ENCODE measurements at regions not wholly inside any gene's neighbourhood (a gene's known extent, or its start where the extent isn't known, plus 50 kb on each side); places are given as distances from the start of the nearest gene placed in this dataset.

DNA sequence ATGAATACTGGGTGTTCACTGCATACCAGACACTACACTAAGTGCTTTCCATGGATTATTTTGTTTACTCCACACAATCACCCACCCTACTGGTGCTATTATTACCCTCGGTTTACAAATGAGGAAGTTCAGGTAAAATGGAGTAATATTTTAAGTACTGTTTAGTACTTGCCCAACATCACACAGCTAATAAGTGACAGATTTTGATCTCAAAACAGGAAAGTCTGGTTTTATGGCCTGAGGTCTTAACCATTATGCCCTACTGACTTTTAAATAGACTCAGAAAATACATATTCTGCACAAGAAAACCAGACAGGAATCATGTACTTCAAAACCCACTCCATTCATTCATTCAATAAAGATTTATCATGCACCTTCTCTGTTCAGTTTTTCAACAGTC is 431.0 kb upstream of the TLE4 start:
- no peak for DNase-seq (ENCODE audit: low read depth in 2 of 2)

DNA sequence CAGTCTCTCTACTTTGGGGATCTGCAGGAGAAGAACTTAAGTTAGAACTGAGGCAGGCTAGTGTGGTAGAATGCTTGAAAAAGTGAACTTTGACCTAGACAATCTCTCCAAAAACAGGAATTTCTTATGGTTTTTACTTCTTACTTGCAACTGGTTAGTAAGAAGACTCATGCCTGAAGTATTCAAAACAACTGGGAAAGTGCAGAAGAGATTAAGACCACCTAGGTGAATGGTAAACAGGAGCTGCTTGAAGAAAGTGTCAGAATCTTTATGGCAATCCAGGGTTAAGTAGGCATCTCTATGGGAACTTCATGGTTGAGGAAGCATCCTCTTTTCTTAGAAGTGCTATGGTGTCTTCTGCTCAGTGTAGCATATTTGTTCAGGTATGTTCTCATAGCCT is 428.6 kb upstream of the TLE4 start:
- no peak for DNase-seq (ENCODE audit: low read depth in 2 of 2)

DNA sequence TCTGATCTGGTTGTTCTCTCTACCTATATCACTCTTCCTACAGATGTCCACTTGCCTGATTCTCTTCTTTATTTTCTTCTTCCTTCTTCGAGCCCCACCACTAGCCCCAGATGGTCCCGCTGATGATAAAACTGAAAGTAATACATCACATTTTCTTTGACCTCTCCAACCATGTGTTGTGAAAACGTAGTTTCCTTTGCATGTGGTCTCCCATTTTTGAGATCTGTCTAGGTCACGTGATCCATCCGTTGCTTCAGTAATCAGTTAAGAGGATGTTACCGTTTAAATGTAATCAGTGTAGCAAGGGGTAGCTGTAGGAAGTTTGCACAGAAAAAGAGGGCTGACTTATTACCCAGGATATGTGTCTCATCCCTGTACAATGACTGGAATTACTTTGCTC is 426.3 kb upstream of the TLE4 start:
- no peak for DNase-seq (ENCODE audit: low read depth in 2 of 2)

DNA sequence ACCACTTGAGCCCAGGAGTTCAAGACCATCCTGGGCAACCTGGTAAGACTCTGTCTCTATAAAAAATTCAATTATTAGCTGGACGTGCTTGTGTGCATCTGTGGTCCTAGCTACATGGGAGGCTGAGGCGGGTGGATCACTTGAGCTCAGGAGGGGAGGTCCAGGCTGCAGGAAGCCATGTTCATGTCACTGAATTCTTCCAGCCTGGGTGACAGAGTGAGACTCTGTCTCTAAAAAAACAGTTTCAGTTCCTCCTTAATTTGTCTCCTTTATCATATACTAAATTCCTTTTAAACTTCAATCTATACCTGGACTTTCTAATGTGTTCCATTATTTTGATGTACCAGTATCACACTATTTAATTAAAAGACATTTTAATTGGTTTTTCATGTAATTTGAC is 422.2 kb upstream of the TLE4 start:
- no peak for DNase-seq (ENCODE audit: low read depth in 2 of 2)

DNA sequence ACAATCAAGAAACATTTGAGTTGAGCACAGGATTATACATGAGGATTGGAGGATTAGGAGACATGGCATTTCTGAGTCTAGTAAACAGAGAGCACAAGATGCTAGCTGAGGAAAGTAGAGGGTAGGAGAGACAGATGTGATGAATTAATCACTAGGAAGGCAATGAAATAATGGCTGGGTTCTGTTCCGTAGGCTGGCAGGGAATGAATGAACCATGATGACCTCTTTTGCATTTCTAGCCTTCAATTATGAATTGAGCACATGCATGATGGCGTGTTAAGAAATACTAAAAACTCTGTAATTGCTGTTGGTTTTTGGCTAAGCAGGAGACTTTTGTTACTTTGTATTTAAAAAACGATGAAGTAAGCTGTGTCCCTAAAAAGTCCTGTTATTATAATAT is 420.0 kb upstream of the TLE4 start:
- no peak for DNase-seq (ENCODE audit: low read depth in 2 of 2)

DNA sequence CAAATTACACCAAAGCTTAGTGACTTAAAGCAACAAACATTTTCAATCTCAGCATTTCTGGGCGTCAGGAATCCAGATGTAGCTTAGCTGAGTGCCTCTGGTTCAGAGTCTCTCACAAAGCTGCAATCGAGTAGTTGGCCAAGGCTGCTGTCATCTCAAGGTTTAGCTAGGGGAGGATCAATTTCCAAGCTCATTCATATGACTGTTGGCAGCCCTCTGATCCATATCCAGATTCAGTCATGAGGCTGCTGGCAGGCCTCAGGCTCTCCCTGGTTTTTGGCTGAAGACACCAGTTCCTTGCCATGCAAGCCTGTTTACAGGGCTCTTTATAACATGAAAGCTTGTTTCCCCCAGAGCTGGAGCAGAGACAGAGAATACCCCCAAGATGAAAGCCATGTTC is 419.5 kb upstream of the TLE4 start:
- no peak for DNase-seq (ENCODE audit: low read depth in 2 of 2)

DNA sequence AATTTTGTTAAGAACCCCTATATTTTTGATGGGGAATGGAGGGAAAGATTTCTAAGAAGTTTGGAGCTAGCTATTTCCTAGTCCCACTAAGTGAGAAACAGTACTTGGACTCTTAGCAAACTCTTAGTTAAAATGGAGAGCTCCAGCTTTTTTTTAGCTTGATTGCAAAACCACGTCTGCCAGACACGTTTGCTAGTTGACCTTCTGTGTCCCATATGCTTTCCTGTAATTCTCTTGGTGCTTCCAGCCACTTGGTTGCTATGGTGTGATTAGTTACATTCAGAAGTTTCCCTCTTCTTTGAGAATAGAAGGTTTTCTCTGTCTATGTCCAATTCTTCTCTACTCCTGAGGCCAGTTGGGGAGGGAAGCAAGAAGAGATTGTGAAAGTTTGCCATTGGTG is 417.0 kb upstream of the TLE4 start:
- DNase-seq (ENCODE audit: low read depth in 2 of 2), result no peak

DNA sequence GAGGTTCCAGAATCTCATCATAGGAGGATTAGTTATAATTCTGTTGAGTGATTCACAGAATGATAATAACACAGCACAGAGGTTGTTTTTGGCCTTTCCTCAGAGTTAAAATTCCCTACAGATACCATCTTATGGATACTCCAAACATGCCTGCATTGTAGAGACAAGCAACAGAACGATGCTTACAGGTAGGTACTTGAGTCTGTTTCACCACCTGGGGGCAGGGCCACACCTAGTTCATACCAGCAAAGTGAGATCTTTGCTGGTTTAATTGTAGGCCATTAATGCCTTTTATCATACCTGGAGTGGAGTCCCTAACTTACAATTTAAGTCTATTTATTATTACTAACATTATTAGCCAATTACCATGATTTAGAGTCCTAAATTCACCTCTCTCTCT is 416.5 kb upstream of the TLE4 start:
- no peak for DNase-seq (ENCODE audit: low read depth in 2 of 2)

DNA sequence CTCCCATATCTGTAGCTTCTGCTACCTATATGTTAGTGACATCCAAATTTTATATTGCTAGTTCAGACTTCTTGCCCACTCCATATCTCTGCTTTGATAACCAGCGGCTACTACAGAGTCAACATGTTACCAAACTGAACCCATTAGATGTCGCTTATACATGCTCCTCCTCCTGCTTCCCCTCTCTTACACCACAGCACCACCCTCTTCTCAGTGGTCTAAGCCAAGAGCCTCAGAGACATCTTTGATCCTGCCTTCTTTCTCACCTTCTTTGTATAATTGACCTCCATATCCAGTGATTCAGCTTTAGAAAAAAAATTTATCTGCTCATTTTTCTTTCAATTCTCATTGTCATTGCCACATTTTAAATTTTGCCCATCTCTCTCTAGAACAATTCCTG is 408.2 kb upstream of the TLE4 start:
- DNase-seq (ENCODE audit: low read depth in 2 of 2), result no peak

DNA sequence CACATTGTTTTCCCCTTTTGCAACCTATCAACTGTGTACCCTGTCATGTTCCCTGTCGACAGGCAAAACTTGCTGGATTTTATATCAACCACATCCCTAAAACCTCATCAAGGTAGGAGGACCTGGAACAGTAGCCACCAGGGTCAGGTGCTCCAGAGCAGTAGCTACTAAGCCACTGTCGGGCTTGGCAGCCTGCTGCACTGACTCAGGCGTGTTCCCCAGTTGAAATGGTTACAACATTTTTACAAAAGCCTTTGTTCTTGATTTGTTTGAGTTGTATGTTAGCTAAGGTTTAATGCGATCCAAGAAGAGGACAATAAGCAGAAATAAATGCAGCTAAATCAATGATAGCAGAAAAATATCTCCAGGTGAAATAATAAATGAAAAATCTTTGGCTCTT is 407.4 kb upstream of the TLE4 start:
- no peak for DNase-seq (ENCODE audit: low read depth in 2 of 2)

DNA sequence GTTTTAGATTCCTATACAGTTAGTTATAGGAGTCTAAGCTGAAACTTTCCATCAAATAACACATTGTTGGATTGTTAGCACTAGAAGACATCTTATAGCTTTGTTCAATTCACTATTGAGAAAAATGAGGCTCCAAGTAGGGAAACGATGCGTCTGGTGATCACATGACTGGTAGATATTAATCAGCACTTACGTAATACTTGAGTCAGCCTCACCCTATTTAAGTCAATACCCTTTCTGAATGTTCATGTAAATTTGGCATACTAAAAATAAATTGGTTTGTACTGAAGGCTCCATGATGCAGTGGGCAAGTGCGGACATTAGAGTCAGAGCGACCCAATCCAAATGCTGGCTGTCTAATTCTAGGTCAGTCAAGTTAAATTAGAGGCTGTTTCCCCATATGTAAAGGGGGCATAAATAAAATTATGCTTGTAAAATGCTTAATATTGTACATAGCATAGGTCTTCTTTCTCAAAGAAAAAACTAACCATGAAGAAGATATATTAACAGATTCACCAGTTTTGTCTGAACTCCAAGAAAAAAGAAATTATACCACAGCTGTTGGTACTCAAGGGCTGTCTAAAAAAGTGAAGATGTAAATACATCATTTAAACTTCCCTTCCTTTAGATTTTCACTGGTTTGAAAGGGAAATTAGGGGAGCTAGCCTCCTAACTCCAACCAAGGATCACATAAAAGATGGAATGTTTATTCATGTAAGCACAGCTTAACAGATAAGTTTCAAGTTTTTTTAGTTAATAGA is 406.6 kb upstream of the TLE4 start:
- no peak for DNase-seq (ENCODE audit: low read depth in 2 of 2)

DNA sequence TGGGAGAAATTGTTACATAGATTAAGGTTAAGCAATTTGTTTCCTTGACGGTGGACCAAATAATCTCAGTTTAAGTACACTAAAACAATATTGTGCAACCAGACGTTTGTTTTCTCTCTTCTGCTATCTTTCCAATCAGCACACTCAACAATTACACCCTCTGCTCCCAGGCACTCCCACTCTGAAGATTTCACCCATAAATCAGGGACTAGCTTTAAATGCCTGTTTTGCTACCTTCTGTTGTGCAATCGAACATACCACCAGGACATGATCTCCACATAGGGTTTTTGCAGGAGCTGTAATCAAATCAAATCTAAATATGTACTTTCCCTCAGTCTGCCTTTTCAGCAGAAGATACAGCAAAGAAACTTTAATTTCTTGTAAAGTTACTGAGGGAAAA is 405.8 kb upstream of the TLE4 start:
- no peak for DNase-seq (ENCODE audit: low read depth in 2 of 2)

DNA sequence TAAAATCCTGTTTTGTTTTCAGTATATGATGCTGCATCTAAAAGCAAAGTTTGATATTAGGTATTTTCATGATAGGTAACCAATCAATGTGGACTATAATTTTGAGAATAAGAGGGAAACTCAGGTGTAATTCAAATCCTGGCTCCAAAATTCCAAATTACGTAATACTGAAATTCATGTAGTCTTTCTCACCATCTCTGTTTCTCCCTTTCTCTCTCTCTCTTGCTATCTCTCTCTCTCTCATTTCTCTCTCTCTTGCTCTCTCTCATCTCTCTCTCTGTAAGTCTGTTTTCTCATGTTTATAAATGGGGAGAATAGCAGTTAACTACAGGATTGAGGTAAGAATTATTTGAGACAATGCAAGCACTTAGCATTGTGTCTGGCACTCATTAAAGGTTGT is 401.1 kb upstream of the TLE4 start:
- no peak for DNase-seq (ENCODE audit: low read depth in 2 of 2)

DNA sequence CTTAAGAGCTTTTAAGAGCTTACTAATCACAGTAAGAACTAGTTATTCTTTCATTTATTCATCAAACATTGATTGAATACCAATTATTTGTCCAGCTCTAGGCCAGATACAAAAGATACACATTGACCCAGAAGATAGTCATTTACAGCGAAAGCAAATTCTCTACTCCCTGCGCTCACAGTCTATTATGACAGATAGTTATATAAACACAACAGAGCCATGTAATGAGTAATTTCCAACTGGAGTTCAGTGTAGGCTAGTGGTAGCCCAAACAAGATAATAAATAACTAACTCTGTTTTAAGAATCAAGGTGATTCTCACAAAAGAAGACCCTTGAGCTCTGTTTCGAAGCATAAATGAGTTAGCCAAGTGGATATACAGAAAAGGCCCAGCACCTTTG is 397.8 kb upstream of the TLE4 start:
- DNase-seq (ENCODE audit: low read depth in 2 of 2), result no peak

DNA sequence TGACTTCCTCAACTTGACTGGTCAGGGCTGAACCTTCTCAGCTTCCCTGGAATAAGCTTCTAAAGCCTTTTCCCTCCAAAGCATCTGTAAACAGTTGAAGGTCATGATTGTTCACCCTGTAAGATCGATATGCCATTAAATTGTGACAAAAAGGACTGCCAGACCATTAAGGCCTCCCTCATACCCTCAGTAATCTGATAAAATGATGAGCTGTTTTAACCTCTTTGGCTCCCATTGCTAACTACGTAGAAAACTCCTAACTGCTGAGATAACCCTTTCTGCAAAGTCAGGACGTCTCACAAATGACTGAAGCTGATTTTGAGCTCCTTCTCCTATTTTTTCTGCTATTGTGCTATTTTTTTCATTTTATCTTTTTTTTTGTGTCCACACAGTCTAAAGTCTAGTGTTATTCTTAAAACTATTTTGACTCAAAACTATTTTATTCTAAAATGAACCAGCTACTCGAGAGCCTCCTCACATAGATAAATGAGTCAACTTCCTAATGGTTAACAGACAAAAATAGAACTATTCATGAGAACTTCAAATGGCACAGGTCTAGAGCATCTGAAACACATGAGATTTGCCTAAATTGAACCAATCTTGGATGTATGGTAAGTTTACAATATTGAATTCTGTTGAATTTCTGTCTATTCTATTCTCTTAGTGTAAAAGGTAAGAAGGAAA is 395.6 kb upstream of the TLE4 start:
- DNase-seq (ENCODE audit: low read depth in 2 of 2), result no peak

DNA sequence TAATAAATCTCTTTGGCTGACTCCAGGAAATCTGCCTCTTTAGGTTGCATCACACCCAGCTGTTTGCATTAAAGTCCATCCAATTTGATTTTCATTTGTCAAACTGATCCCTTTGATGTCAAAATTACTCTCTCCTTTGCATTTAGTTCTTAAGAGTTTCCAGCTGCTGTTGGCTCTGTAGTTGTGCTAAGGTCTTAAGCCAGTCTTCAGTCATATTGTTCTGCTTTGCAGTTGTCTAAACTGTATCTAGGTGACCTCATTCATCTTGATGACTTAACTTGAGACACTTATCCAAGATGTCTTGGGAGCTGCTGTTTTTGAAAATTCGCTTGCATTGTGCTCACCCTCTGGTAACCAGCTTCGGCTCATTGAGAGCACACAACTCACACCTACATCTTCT is 386.9 kb upstream of the TLE4 start:
- DNase-seq (ENCODE audit: low read depth in 2 of 2), result no peak

DNA sequence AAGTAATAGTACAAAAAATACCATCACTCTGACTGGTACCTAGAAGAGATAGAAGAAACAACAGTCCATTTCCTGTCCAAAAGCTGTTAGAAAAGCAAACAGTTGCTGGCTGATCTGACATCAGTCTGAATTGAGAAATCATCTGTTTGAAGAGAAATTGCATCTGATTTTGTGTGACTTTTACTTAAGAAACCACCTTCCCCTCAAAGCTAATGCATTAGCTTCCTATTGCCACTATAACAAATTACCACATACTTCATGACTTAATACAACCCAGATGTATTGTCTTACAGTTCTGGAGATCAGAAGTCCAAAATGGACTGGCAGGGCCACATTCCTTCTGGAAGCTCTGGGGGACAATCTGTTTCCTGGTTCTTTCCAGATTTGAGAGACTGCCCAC is 385.9 kb upstream of the TLE4 start:
- DNase-seq (ENCODE audit: low read depth in 2 of 2), result no peak

DNA sequence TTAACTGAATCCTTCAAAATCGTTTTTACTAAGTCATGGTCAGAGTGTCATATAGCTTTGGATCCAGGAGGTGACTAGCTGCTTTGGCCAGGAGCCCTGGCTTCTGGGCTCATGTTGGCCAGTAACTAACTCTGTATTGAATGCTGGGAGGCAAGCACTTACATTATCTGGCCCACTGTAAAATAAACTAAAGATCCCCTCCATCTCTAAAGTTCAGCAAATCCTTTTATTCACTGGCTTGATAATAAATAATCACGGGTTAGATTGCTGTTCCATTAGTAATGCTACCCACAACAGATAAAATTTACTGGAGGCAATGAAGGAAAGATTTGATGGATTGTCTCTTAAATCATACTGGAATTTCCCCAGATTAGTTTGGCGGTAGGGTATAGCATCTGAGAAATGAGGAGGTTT is 382.2 kb upstream of the TLE4 start:
- no peak for DNase-seq (ENCODE audit: low read depth in 2 of 2)

DNA sequence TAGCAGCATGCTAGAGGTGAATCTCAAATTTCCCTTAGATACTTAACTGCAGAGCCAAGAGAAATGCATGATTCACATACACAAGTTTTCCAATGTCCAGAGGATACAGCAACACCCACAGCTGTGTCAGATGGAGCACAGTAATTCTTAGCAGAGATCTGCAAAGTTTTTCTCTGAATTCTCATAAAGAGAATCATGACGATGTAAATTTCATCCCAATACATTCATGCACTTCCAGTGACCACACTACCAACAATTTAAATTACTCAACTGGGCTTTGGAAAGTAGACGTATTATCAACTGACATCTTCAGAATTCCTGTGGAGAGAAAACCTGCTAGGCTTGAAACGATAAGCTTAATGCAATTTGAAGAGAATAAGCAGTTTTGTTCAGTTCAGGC is 378.8 kb upstream of the TLE4 start:
- no peak for DNase-seq (ENCODE audit: low read depth in 2 of 2)

DNA sequence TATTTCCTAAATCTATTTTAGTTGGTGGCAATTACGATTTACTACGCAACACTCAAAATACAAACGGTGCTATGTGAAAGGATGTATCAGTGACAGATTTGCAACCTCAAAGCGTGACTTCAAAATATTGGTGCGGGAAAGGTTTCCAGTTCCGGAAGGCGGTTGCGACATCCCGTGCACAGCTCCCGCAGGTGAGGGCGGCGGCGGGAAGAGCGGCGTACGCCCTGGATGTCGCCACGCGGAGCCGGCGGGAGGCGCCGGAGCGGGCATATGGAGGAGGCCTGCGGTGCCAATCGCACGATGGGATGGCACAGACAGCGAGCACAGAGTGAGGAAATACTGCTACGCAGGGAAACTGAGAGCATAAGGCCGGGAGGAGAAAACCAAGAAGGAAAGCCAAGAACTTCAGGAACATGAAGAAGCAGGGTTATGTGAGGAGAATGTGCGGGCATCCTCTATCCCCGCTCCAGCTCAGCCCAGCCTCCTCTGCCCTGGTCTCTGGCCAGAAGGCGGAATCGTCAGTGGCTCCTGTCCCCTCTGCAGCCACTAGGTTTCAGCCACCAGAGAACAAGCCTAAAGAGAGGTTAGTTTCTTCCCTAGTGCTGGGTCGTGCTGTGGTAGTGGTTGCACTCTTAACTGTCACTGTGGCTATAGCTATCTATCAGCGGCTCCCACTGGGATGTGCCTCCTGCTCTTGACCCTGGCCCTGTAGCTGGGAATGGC is 378.1 kb upstream of the TLE4 start:
- DNase-seq (ENCODE audit: low read depth in 2 of 2), result no peak

DNA sequence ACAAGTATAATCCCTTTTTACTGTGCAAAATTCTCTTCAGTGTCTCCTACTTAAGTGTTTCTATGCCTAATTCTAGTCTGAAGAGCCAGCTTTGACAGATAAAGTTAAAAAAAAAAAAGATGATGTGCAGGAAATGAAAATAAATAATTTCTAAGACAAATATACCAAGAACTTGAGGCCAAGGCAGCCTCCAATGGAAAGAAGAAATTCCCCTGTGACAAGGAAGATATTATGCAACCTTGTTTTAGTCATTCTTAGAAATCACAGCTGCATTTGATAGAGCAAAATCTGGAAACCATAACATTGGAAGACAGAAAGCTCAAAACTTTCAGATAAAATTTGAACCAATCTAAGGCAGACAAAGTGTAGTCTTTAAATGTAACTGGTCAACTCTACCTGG is 375.9 kb upstream of the TLE4 start:
- DNase-seq (ENCODE audit: low read depth in 2 of 2), result no peak

DNA sequence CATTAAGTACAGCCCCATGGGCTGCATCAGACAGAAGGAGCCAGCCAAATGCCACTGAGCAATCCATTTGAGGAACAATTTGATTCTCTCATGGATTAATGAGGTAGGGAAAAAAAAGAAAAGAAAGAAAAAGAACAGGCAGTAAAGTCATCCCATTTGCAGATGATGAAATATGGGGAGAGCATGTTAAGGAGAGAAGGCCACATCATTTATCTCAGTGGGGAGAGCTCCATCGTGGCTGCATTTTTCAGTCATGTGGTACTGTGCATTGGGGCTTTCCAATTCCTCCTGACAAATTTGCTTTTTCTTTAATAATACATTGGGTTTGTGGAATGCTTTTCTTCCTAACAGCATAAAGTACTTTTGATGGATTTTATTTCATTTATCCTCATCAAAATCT is 375.2 kb upstream of the TLE4 start:
- no peak for DNase-seq (ENCODE audit: low read depth in 2 of 2)

DNA sequence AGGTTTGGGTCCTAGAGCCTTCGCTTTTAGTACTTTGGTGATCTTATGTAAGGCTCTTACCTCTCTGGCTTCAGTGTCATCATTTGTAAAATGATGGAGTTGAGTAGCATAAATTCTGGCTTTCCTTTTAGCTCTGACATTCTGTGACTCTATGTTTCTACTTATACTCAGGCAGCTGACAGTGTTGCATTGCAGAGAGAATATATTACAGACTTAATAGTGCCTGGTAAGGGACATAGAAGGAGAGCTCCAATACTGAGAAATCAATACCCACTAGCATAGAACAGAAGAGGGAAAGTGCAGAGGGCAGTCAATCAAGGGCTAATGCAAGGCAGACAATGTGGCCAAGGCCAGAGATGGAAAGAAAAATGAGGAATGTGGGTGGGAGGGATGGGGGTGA is 371.4 kb upstream of the TLE4 start:
- no peak for DNase-seq (ENCODE audit: low read depth in 2 of 2)

Measured in stimulated activated CD8-positive, alpha-beta memory T cell treated with anti-CD3 and anti-CD28 coated beads, Interleukin-7, amount 100 ng/mL, for 1 hour (primary cell).